ENCODE measurements at regions not wholly inside any gene's neighbourhood (a gene's known extent, or its start where the extent isn't known, plus 50 kb on each side); places are given as distances from the start of the nearest gene placed in this dataset.

- no peak for TF ChIP-seq GATA3 (IDR thresholded peaks at IDR 0.05; ENCODE audit: low read depth, low read length)
- TF ChIP-seq GATA2 (IDR thresholded peaks at IDR 0.05; ENCODE audit: low read depth, low read length), result no peak
Observed at GRCh38 chr5:54603372-54603771, 85.8 kb downstream of the SNX18 start.
